SK-N-DZ (cell line): ENCODE measurements at regions not wholly inside any gene's neighbourhood (a gene's known extent, or its start where the extent isn't known, plus 50 kb on each side); places are given as distances from the start of the nearest gene placed in this dataset.
"Not testable (repeated sequence)": the region's sequence is repeated elsewhere in the genome, so short reads cannot be mapped to it uniquely, and the experiment has no call there.

ENCODE experiments used
- DNase-seq: peaks from one replicate; pipeline ENCODE4 v3.0.0-alpha.2; 2015; ENCODE audit warnings: low spot score
- small RNA-seq, 2 experiments: library from RNA; depleted of rRNA; stranded (forward); fragments of <200 nt; gene quantifications; one replicate each; pipeline ENCODE3, GENCODE V24; 2014

GRCh38 chr18:15315301-15315700 is 567.3 kb downstream of the ANKRD30B start:
- not testable (repeated sequence) for DNase-seq

- not testable (repeated sequence) for DNase-seq
These were observed 570.7 kb downstream of the ANKRD30B start for GRCh38 chr18:15318655-15319054.

- DNase-seq: not testable (repeated sequence)
These were observed 581.7 kb downstream of the ANKRD30B start for GRCh38 chr18:15329713-15330112.

- DNase-seq: not testable (repeated sequence)
These were observed 582.2 kb downstream of the ANKRD30B start for GRCh38 chr18:15330149-15330548.

GRCh38 chr18:15330600-15330999 is 582.6 kb downstream of the ANKRD30B start:
- not testable (repeated sequence) for DNase-seq

- not testable (repeated sequence) for DNase-seq
These were observed 627.7 kb downstream of the ANKRD30B start for GRCh38 chr18:15375671-15376070.

- DNase-seq: peak; percentile 12
These were observed 659.9 kb downstream of the ANKRD30B start for GRCh38 chr18:15407874-15408273.

Small RNA genes in the stretch of these regions (small RNA-seq; reads per million reads assigned to genes)
- gene RNU6-721P: 0 reads per million in 2 experiments
